Breast epithelium (tissue), 4 donors: ENCODE measurements at regions not wholly inside any gene's neighbourhood (a gene's known extent, or its start where the extent isn't known, plus 50 kb on each side); places are given as distances from the start of the nearest gene placed in this dataset.

Experiments used
- DNase-seq, 2 donors: peaks; one replicate each; pipeline ENCODE4 v3.0.0-alpha.2; 2019; ENCODE audit warnings: low spot score in 2 of 2
- H3K27ac ChIP-seq, 2 donors: fragments of 200-600 bp; sonication (generic) in 1 of 2; one replicate each; pipeline ENCODE4 v1.5.1; 2016 to 2019; ENCODE audit warnings: mild to moderate bottlenecking in 1 of 2
- H3K27me3 ChIP-seq, 2 donors: fragments of 200-600 bp; sonication (generic) in 1 of 2; one replicate each; pipeline versions ENCODE4 v1.5.1 to v1.6.0; 2017 to 2019; ENCODE audit warnings: control low read depth in 1 of 2, mild to moderate bottlenecking in 1 of 2
- H3K36me3 ChIP-seq: fragments of 200-600 bp; one replicate; pipeline ENCODE4 v1.5.1; 2019
- H3K4me1 ChIP-seq, 2 donors: fragments of 200-600 bp; sonication (generic); one replicate each; pipeline ENCODE4 v1.5.1; 2016 to 2019; ENCODE audit warnings: control low read depth in 1 of 2
- H3K4me3 ChIP-seq, 3 donors: fragments of 200-600 bp; sonication (generic); 1 replicate in 2 of 3; 2 replicates in 1 of 3; pipeline ENCODE4 v1.5.1; 2016 to 2019; ENCODE audit warnings: mild to moderate bottlenecking in 3 of 3, moderate library complexity in 2 of 3
- H3K9me3 ChIP-seq, 2 donors: fragments of 200-600 bp; sonication (generic) in 1 of 2; one replicate each; pipeline ENCODE4 v1.5.1; 2016 to 2019; ENCODE audit warnings: control low read depth in 1 of 2
- POLR2A ChIP-seq: fragments of 450-650 bp; IDR thresholded peaks from one replicate; pipeline ENCODE4 v1.6.1; 2016; ENCODE audit warnings: antibody characterized with exemption, mild to moderate bottlenecking, moderate library complexity
- POLR2AphosphoS5 ChIP-seq, 3 donors: sonication (generic); formaldehyde crosslinking; IDR thresholded peaks; one replicate each; pipeline ENCODE4 v1.6.1; 2017; ENCODE audit warnings: antibody characterized with exemption in 3 of 3
- intact Hi-C: fragments of 100-400 bp; cut with DNase I; formaldehyde crosslinking; loops from one replicate; pipeline ENCODE4 v1.15.1; 2023; ENCODE audit warnings: low total_unique reads
- TF ChIP-seq, protein P1 (sequence below), 3 donors: fragments of 450-650 bp; IDR thresholded peaks; one replicate each; pipeline ENCODE4 v1.5.1; 2016 to 2017; ENCODE audit warnings: antibody characterized with exemption in 3 of 3, mild to moderate bottlenecking in 3 of 3, moderate library complexity in 3 of 3

DNA sequence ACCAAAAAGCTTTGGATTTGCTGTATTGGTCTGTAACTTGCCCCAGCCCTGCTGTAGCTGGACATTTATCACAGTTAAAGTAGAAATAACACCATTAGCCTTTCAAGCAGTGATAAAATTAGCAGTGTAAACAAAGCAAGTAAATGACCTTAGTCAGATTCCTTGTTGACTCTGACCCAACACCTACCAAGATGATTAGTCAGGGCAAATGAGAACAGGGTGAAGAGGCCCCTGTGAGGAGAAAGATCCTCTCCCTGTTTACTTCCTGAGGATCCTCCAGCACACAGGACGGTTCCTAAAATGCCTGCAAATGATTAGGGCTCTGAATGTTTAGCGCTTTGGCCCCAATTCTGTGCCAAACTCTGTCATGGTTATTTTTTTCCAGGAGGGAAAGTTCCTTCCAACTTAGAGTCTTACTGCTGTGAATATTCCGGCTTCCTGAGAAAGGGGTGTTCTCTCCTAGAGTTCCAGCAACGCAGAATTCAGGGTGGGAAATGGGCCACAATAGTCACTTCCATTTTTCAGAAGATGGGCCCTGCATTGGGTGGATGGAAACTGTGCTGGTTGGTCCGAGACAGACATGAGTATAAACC, 259.0 kb upstream of the MYOCD start:
- Histone ChIP-seq H3K4me3 (no peak overlapping the region), H3K4me1 (no peaks in the 10 kb centered on the region), H3K27ac (no peak overlapping the region), H3K9me3 (no peaks in the 10 kb centered on the region), H3K36me3 (no peaks in the 10 kb centered on the region), H3K27me3 (no peaks in the 10 kb centered on the region)
- intact Hi-C loops, result no loop called here
- DNase-seq, result no peak
- TF ChIP-seq, protein P1, sequence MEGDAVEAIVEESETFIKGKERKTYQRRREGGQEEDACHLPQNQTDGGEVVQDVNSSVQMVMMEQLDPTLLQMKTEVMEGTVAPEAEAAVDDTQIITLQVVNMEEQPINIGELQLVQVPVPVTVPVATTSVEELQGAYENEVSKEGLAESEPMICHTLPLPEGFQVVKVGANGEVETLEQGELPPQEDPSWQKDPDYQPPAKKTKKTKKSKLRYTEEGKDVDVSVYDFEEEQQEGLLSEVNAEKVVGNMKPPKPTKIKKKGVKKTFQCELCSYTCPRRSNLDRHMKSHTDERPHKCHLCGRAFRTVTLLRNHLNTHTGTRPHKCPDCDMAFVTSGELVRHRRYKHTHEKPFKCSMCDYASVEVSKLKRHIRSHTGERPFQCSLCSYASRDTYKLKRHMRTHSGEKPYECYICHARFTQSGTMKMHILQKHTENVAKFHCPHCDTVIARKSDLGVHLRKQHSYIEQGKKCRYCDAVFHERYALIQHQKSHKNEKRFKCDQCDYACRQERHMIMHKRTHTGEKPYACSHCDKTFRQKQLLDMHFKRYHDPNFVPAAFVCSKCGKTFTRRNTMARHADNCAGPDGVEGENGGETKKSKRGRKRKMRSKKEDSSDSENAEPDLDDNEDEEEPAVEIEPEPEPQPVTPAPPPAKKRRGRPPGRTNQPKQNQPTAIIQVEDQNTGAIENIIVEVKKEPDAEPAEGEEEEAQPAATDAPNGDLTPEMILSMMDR (IDR thresholded peaks at IDR 0.05), result no peak
- TF ChIP-seq POLR2AphosphoS5 (IDR thresholded peaks at IDR 0.05) (no peak), POLR2A (no peak)

DNA sequence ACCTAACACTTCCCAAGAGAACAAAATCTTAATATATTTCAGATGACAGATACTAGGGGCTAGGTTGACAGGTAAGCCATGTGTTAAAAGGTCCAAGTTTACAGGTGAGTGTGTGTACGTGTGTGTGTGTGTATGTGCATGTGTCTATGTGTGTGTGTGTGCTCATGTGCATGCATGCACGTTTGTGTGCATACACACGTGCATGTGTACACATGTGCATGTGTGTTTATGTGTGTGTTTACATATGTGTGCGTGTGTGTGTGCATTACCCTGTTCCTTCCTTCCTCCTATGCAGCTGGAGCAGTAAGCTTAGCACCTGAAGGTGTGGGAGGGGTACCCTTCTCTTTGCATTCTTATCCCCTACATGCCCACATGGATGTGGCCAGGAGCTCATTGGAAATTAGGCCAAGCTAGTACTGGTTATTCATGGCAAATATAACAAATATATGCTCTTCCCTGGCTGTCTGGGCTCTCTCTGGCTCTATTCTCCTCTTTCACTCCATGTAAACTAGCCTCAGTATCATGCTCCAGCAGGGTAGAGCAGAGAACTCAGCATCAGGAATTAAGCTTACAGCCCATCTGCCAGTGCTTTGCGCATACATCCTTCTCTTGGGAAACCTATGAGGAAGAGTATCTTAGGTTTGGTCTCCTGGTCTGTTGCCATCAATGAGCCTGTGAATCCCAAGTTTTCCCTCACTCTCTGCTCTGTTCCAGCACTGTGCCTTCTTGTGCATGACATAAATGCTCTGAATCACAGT, 258.0 kb upstream of the MYOCD start:
- no peaks in the 10 kb centered on the region for H3K9me3 ChIP-seq
- TF ChIP-seq, protein P1 (IDR thresholded peaks at IDR 0.05), result no peak
- no peak for TF ChIP-seq POLR2AphosphoS5 (IDR thresholded peaks at IDR 0.05)
- no peak for TF ChIP-seq POLR2A
- H3K36me3 ChIP-seq, result no peaks in the 10 kb centered on the region
- H3K27me3 ChIP-seq, result no peaks in the 10 kb centered on the region
- no peak for DNase-seq
- H3K27ac ChIP-seq, result no peak overlapping the region
- no peak overlapping the region for H3K4me3 ChIP-seq
- intact Hi-C loops, result no loop called here
- no peaks in the 10 kb centered on the region for H3K4me1 ChIP-seq

DNA sequence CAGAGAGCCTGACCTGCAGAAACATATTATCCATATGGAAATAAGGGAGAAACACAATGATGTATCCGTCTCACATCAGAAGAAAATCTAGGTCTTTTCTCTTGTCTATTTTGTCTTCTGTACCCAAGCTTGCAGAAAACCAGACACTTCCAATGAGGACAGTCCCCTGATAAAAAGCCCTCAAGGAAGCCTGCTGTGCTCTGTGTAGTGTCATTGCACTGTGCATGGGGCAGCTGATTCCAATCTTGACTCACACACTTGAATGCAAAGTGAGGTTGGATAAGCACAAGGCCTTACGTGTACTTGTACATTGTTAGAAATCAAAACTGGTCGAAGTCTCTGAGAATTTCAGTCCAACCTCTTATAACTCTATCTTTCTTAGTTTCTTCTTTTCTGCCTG, 256.6 kb upstream of the MYOCD start:
- no peak for TF ChIP-seq POLR2A
- TF ChIP-seq POLR2AphosphoS5 (IDR thresholded peaks at IDR 0.05), result no peak
- TF ChIP-seq, protein P1 (IDR thresholded peaks at IDR 0.05), result no peak
- DNase-seq, result no peak

DNA sequence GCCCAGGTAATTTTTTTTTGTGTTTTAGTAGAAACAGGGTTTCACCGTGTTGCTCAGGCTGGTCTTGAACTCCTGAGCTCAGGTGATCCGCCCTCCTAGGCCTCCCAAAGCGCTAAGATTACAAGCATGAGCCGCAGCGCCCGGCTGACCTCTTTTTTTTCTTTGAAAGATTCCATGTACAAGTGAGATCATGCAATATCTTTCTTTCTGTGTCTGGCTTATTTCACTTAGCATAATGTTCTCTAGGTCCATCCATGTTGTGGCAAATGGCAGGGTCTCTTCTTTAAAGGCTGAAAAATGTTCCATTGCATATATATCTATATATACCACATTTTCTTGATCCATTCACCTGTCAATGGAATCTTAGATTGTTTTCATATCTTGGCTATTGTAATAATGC, 255.0 kb upstream of the MYOCD start:
- Histone ChIP-seq H3K4me3 (no peak overlapping the region), H3K27me3 (no peaks in the 10 kb centered on the region), H3K4me1 (no peaks in the 10 kb centered on the region), H3K9me3 (no peaks in the 10 kb centered on the region), H3K36me3 (no peaks in the 10 kb centered on the region), H3K27ac (no peak overlapping the region)
- intact Hi-C loops, result no loop called here
- no peak for DNase-seq
- TF ChIP-seq POLR2A (no peak), POLR2AphosphoS5 (IDR thresholded peaks at IDR 0.05) (no peak)
- TF ChIP-seq, protein P1 (IDR thresholded peaks at IDR 0.05), result no peak

More for the DNA sequence above, 256.6 kb upstream of the MYOCD start:
- Histone ChIP-seq H3K36me3 (no peaks in the 10 kb centered on the region), H3K4me3 (no peak overlapping the region), H3K27ac (no peak overlapping the region), H3K4me1 (no peaks in the 10 kb centered on the region), H3K27me3 (no peaks in the 10 kb centered on the region), H3K9me3 (no peaks in the 10 kb centered on the region)
- intact Hi-C loops, result no loop called here

DNA sequence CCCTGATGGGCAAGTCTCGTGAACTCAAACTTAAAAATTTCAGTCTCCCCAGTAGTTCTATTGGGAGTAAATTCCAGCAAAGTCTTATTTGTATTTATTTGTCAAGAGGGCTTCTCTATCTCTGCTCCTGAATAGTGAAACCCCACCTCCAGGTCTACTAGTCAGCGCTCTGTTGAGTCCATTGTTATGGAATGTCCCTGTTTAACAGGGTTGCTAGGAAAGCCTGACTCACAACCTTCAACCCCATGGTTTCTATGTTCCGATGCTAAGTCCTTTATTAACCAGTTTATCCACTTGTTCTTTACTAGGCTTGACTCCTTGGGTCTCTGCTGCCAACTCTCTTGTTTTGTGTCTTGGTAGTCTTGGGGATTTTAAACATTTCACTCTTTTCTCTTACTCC, 250.7 kb upstream of the MYOCD start:
- intact Hi-C loops, result no loop called here
- DNase-seq, result no peak

More for the DNA sequence above, 250.7 kb upstream of the MYOCD start:
- Histone ChIP-seq H3K27me3 (no peaks in the 10 kb centered on the region), H3K36me3 (no peaks in the 10 kb centered on the region), H3K4me3 (no peak overlapping the region), H3K4me1 (no peaks in the 10 kb centered on the region), H3K27ac (no peak overlapping the region), H3K9me3 (no peaks in the 10 kb centered on the region)
- TF ChIP-seq POLR2A, result no peak
- TF ChIP-seq POLR2AphosphoS5 (IDR thresholded peaks at IDR 0.05), result no peak
- TF ChIP-seq, protein P1 (IDR thresholded peaks at IDR 0.05), result no peak
